GM19035 (cell line): ENCODE measurements at regions not wholly inside any gene's neighbourhood (a gene's known extent, or its start where the extent isn't known, plus 50 kb on each side); places are given as distances from the start of the nearest gene placed in this dataset.

Experiments used
- ATAC-seq: cut with Tn5 transposase; IDR thresholded peaks from one replicate; pipeline ENCODE4 v1.9.1; 2021; ENCODE audit not compliant: unreplicated experiment

- no peak for ATAC-seq
Measured at GRCh38 chr5:4424895-4425294, 715.2 kb upstream of the ADAMTS16 start.

GRCh38 chr5:4440536-4440935 is 699.6 kb upstream of the ADAMTS16 start:
- no peak for ATAC-seq

- ATAC-seq: no peak
Measured at GRCh38 chr5:4442221-4442620, 697.9 kb upstream of the ADAMTS16 start.

GRCh38 chr5:4447657-4448056 is 692.5 kb upstream of the ADAMTS16 start:
- no peak for ATAC-seq

GRCh38 chr5:4453655-4454054 is 686.5 kb upstream of the ADAMTS16 start:
- ATAC-seq: no peak

- no peak for ATAC-seq
Measured at GRCh38 chr5:4479426-4479825, 660.7 kb upstream of the ADAMTS16 start.

- ATAC-seq: no peak
Measured at GRCh38 chr5:4480528-4481349, 659.4 kb upstream of the ADAMTS16 start.

- no peak for ATAC-seq
Measured at GRCh38 chr5:4487581-4487980, 652.5 kb upstream of the ADAMTS16 start.

GRCh38 chr5:4511996-4512656 is 628.0 kb upstream of the ADAMTS16 start:
- no peak for ATAC-seq

- no peak for ATAC-seq
Measured at GRCh38 chr5:4513381-4513780, 626.7 kb upstream of the ADAMTS16 start.

- ATAC-seq: no peak
Measured at GRCh38 chr5:4514067-4514648, 626.0 kb upstream of the ADAMTS16 start.

- ATAC-seq: no peak
Measured at GRCh38 chr5:4518903-4519672, 621.0 kb upstream of the ADAMTS16 start.

- no peak for ATAC-seq
Measured at GRCh38 chr5:4520559-4520958, 619.6 kb upstream of the ADAMTS16 start.

- ATAC-seq: no peak
Measured at GRCh38 chr5:4523038-4523437, 617.1 kb upstream of the ADAMTS16 start.

- no peak for ATAC-seq
Measured at GRCh38 chr5:4531756-4532704, 608.1 kb upstream of the ADAMTS16 start.

- no peak for ATAC-seq
Measured at GRCh38 chr5:4532705-4533080, 607.4 kb upstream of the ADAMTS16 start.

GRCh38 chr5:4533457-4534105 is 606.5 kb upstream of the ADAMTS16 start:
- ATAC-seq: no peak

- no peak for ATAC-seq
Measured at GRCh38 chr5:4537489-4537888, 602.6 kb upstream of the ADAMTS16 start.

GRCh38 chr5:4540375-4541173 is 599.6 kb upstream of the ADAMTS16 start:
- ATAC-seq: no peak
